Mononuclear cell (primary cell): ENCODE measurements at regions not wholly inside any gene's neighbourhood (a gene's known extent, or its start where the extent isn't known, plus 50 kb on each side); places are given as distances from the start of the nearest gene placed in this dataset.
"Not testable (repeated sequence)": the region's sequence is repeated elsewhere in the genome, so short reads cannot be mapped to it uniquely, and the experiment has no call there.

Experiments used
- H3K27me3 ChIP-seq: 2 replicates; pipeline ENCODE4 v1.6.0; 2011; ENCODE audit warnings: low read length, control low read depth; ENCODE audit not compliant: insufficient read depth
- H3K4me1 ChIP-seq: 2 replicates; pipeline ENCODE4 v1.5.1; 2011; ENCODE audit warnings: mild to moderate bottlenecking, low read length, control low read depth; ENCODE audit not compliant: insufficient read depth
- H3K4me3 ChIP-seq: 2 replicates; pipeline ENCODE4 v1.5.1; 2011; ENCODE audit warnings: mild to moderate bottlenecking, low read length, moderate library complexity
- H3K9me3 ChIP-seq: 2 replicates; pipeline ENCODE4 v1.5.1; 2011; ENCODE audit warnings: low read depth, mild to moderate bottlenecking, control low read depth, low read length

- no peak overlapping the region for H3K4me3 ChIP-seq
- H3K9me3 ChIP-seq = no peaks in the 10 kb centered on the region
- no peaks in the 10 kb centered on the region for H3K27me3 ChIP-seq
- H3K4me1 ChIP-seq = no peaks in the 10 kb centered on the region
These were observed 401.8 kb downstream of the BTG1 start for GRCh38 chr12:91743704-91744321.

- no peaks in the 10 kb centered on the region for H3K9me3 ChIP-seq
- no peaks in the 10 kb centered on the region for H3K27me3 ChIP-seq
- no peaks in the 10 kb centered on the region for H3K4me1 ChIP-seq
- no peak overlapping the region for H3K4me3 ChIP-seq
These were observed 402.4 kb downstream of the BTG1 start for GRCh38 chr12:91743280-91743679.

- H3K27me3 ChIP-seq = no peaks in the 10 kb centered on the region
These were observed 403.7 kb downstream of the BTG1 start for GRCh38 chr12:91741932-91742331.

GRCh38 chr12:91733846-91734245, 411.8 kb downstream of the BTG1 start:
- H3K27me3 ChIP-seq, H3K9me3 ChIP-seq, H3K4me1 ChIP-seq, H3K4me3 ChIP-seq: not testable (repeated sequence)

More at GRCh38 chr12:91741932-91742331, 403.7 kb downstream of the BTG1 start:
- no peaks in the 10 kb centered on the region for H3K9me3 ChIP-seq
- H3K4me1 ChIP-seq = no peaks in the 10 kb centered on the region
- H3K4me3 ChIP-seq = no peak overlapping the region

DNA sequence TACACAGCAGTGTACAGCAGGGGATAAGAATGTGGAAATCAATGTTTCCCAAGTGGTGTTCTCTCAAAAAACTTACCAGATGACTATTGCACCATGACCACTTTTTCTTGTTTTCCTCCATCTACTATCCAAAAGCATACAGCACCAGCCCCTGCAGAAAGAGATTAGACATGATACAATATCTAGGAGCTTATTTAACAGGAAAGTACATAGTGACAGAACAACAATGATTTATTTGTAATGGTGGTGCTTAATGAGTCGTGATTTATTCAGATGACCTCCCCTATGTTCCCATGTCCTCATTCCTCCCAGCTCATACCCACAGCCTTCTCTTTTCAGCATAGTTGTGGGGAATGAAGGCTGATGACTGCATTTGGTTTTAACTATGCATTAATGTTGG, 413.6 kb downstream of the BTG1 start:
- H3K4me1 ChIP-seq = no peaks in the 10 kb centered on the region
- H3K27me3 ChIP-seq = no peaks in the 10 kb centered on the region
- no peaks in the 10 kb centered on the region for H3K9me3 ChIP-seq
- no peak overlapping the region for H3K4me3 ChIP-seq

GRCh38 chr12:91729543-91729942, 416.1 kb downstream of the BTG1 start:
- Histone ChIP-seq H3K4me3 (no peak overlapping the region), H3K27me3 (no peaks in the 10 kb centered on the region), H3K4me1 (no peaks in the 10 kb centered on the region), H3K9me3 (no peaks in the 10 kb centered on the region)

GRCh38 chr12:91723191-91723590, 422.5 kb downstream of the BTG1 start:
- H3K9me3 ChIP-seq = no peaks in the 10 kb centered on the region
- H3K4me3 ChIP-seq = no peak overlapping the region
- H3K4me1 ChIP-seq = no peaks in the 10 kb centered on the region
- H3K27me3 ChIP-seq = no peaks in the 10 kb centered on the region

GRCh38 chr12:91722072-91722471, 423.6 kb downstream of the BTG1 start:
- no peaks in the 10 kb centered on the region for H3K4me1 ChIP-seq
- H3K9me3 ChIP-seq = no peaks in the 10 kb centered on the region
- H3K4me3 ChIP-seq = no peak overlapping the region
- no peaks in the 10 kb centered on the region for H3K27me3 ChIP-seq

GRCh38 chr12:91721023-91721422, 424.6 kb downstream of the BTG1 start:
- no peak overlapping the region for H3K4me3 ChIP-seq
- H3K9me3 ChIP-seq = no peaks in the 10 kb centered on the region
- no peaks in the 10 kb centered on the region for H3K4me1 ChIP-seq
- H3K27me3 ChIP-seq = no peaks in the 10 kb centered on the region

DNA sequence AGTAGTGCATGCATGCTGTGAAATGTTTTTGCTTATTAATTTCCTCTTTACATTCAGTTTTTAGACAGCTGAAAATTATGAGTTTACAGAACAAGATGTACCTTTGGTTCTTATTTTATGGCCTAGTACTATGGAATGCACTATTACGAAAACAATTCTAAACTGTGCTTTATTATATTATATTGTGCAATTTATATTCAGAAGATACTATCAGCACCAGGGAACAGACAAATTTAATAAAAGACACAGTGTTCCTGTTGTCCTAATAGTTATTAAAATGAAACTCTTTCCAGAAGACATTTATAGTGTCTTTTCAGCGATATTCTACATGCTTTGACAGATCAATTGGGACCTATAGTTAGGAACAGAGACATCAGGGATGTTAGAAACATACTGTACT, 427.3 kb downstream of the BTG1 start:
- Histone ChIP-seq H3K27me3 (no peaks in the 10 kb centered on the region), H3K4me3 (no peak overlapping the region), H3K4me1 (no peaks in the 10 kb centered on the region), H3K9me3 (no peaks in the 10 kb centered on the region)

GRCh38 chr12:91717804-91718203, 427.8 kb downstream of the BTG1 start:
- Histone ChIP-seq H3K4me3 (no peak overlapping the region), H3K27me3 (no peaks in the 10 kb centered on the region), H3K9me3 (no peaks in the 10 kb centered on the region), H3K4me1 (no peaks in the 10 kb centered on the region)

DNA sequence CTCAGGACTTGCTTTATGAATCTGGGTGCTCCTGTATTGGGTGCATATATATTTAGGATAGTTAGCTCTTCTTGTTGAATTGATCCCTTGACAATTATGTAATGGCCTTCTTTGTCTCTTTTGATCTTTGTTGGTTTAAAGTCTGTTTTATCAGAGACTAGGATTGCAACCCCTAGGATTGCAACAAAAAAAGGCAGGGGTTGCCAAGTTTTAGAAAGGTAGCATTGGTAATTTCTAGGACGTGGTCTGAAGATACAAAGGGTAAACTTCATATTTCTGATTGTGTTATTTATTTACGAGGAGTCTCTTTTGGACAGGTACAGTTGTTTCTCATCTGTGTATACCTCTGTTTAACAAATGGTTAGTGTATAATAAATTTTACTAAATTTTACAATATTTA, 433.7 kb downstream of the BTG1 start:
- not testable (repeated sequence) for H3K9me3 ChIP-seq, H3K4me1 ChIP-seq, H3K4me3 ChIP-seq, H3K27me3 ChIP-seq

GRCh38 chr12:91706466-91706865, 439.2 kb downstream of the BTG1 start:
- Histone ChIP-seq H3K9me3 (no peaks in the 10 kb centered on the region), H3K27me3 (no peaks in the 10 kb centered on the region), H3K4me3 (no peak overlapping the region), H3K4me1 (no peaks in the 10 kb centered on the region)

- no peaks in the 10 kb centered on the region for H3K27me3 ChIP-seq
- no peaks in the 10 kb centered on the region for H3K4me1 ChIP-seq
- no peaks in the 10 kb centered on the region for H3K9me3 ChIP-seq
- no peak overlapping the region for H3K4me3 ChIP-seq
These were observed 441.2 kb downstream of the BTG1 start for GRCh38 chr12:91704446-91704845.

DNA sequence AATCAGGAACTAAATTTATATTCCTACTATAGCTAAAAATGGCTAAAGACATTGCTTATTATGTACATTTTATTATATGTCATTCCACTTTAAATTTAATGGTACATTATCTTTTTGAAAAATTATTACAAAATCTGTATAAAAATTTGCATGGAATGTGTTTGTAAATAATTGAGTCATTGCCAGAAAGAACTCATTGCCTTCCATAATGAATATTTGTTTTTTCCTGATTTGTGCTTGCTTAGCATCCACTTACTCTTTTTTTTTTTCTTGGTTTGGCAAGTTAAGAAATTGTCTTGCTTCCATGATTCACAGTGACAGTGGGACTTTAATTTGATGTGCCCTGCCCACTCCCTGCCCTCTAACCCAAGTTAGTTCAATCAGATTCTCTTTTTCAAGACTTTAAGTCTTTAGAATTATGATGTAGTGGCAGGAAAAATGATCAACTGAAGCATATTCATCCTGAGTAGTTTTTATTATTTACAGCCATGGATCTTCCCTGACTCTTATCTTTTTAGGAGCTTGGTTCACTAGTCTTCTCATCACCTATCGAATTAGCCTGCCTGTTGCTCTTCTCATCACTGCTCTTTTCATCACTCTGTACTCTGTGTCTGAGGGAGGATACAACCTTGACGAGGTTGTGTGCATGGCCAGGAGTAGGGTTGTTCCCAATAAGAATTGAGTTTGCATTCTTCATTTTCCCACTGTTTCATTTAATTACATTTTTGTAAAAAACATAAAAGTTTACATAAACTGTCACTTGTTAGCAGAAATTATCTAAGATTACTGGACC, 442.0 kb downstream of the BTG1 start:
- no peak overlapping the region for H3K4me3 ChIP-seq
- H3K27me3 ChIP-seq = no peaks in the 10 kb centered on the region
- H3K9me3 ChIP-seq = no peaks in the 10 kb centered on the region
- no peaks in the 10 kb centered on the region for H3K4me1 ChIP-seq

GRCh38 chr12:91702843-91703425, 442.7 kb downstream of the BTG1 start:
- H3K9me3 ChIP-seq = no peaks in the 10 kb centered on the region
- H3K27me3 ChIP-seq = no peaks in the 10 kb centered on the region
- H3K4me3 ChIP-seq = no peak overlapping the region
- no peaks in the 10 kb centered on the region for H3K4me1 ChIP-seq
